Epithelial cell of esophagus (primary cell): ENCODE measurements at regions not wholly inside any gene's neighbourhood (a gene's known extent, or its start where the extent isn't known, plus 50 kb on each side); places are given as distances from the start of the nearest gene placed in this dataset.

Experiments used
- DNase-seq: peaks from one replicate; pipeline ENCODE4 v3.0.0; 2010; ENCODE audit warnings: low read depth
- H3K4me3 ChIP-seq: 2 replicates; pipeline ENCODE4 v1.5.1; 2011; ENCODE audit warnings: mild to moderate bottlenecking, low read length, control low read depth
- TF ChIP-seq, protein P1 (sequence below): IDR thresholded peaks from 2 replicates; pipeline ENCODE4 v1.5.1; 2011; ENCODE audit warnings: low read depth, mild to moderate bottlenecking, low read length, control low read depth, inconsistent platforms; ENCODE audit not compliant: insufficient read depth; ENCODE audit errors: missing control alignments

GRCh38 chr13:40185414-40185813, 481.0 kb downstream of the FOXO1 start:
- TF ChIP-seq, protein P1, sequence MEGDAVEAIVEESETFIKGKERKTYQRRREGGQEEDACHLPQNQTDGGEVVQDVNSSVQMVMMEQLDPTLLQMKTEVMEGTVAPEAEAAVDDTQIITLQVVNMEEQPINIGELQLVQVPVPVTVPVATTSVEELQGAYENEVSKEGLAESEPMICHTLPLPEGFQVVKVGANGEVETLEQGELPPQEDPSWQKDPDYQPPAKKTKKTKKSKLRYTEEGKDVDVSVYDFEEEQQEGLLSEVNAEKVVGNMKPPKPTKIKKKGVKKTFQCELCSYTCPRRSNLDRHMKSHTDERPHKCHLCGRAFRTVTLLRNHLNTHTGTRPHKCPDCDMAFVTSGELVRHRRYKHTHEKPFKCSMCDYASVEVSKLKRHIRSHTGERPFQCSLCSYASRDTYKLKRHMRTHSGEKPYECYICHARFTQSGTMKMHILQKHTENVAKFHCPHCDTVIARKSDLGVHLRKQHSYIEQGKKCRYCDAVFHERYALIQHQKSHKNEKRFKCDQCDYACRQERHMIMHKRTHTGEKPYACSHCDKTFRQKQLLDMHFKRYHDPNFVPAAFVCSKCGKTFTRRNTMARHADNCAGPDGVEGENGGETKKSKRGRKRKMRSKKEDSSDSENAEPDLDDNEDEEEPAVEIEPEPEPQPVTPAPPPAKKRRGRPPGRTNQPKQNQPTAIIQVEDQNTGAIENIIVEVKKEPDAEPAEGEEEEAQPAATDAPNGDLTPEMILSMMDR, result no peak
- no peak overlapping the region for H3K4me3 ChIP-seq

DNA sequence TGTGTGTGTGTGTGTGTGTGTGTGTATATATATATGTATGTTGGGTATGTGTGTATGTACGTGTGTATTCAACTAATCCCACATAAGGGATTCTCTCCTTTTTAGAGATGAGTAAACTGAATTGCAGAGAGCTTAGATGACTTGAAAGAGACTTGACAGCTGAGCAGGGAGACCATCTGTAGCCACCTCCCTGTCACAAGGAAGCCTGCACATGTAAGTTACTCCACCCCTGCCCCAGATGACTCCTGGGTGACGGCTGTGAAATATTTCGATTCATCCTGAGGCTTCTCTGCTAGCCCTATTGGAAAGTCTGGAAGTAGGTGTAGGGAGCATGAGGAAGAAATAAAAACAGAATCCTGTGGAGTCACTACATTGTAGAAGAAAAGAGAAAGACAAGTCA, 480.4 kb downstream of the FOXO1 start:
- no peak overlapping the region for H3K4me3 ChIP-seq
- DNase-seq, result no peak
- TF ChIP-seq, protein P1, result no peak

More at GRCh38 chr13:40185414-40185813, 481.0 kb downstream of the FOXO1 start:
- no peak for DNase-seq

DNA sequence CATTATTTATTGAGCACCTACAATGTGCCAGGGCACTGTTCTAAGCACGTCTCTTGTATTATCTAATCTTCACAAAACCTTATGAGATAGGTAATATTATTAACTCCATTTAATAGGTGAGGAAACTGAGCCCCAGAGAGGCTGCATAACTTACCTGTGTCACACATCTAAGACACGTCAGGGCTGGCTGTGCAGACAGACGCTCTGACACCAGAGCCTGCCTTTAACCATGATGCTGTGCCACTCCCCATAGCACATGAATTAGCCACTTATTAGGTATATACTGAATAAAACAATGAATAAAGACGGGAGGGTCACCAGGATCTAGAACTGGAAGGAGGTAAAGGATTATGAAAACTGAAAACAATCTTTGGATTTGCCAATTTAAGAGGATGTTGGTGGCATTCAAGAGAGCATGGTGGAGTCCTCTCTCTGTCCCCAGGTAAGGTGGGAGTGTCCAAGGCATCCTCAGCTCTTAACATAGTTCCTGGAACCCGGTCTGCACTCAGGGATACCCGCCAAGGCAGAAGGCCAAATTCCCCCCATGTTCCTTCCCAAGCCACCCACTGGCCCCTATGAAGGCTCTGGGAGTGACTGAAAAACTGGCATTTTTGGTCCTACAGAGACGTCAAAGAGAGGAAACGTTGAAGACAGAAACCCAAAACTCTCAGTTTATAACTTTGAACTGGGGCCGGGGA, 479.7 kb downstream of the FOXO1 start:
- TF ChIP-seq, protein P1, result no peak
- no peak for DNase-seq
- H3K4me3 ChIP-seq, result no peak overlapping the region

GRCh38 chr13:40187324-40187795, 479.1 kb downstream of the FOXO1 start:
- no peak for DNase-seq
- TF ChIP-seq, protein P1, result no peak

DNA sequence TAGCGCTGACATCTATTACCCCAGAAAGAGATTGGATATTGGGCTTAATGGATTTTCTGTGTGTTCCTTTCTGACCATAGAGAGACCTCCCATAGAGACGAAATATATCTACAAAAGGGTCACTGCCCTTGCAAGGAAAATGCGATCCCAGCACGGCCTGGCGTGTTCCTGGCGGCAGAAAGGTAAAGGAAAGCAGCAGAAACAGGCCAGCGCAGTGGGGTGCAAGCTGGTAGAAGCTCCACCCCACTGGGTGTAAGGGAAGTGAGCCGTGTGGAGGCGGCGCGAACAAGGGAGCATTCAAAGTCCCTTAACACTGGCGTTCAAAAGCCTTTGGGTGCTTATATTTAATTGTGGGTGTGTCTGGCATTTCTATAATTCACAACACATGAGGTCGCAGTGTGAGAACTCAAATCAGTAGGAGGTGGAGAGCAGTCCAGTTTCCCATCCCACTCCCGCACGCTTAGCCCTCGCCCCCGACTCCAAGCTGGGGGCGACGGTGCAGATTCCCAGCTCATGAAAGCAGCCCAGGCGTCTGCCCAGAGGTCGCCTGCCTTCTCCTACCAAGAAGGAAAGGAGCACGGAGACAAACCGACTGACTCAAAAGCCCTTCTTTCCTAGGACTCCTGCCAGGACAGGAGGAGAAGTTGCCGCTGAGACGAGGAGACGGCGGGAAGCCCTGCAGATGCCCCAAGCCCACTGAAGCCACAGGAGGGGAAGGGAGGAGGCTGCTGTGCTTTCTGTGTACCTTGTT, 478.4 kb downstream of the FOXO1 start:
- TF ChIP-seq, protein P1, result no peak
- DNase-seq, result no peak
- no peak overlapping the region for H3K4me3 ChIP-seq

More at GRCh38 chr13:40187324-40187795, 479.1 kb downstream of the FOXO1 start:
- no peak overlapping the region for H3K4me3 ChIP-seq

DNA sequence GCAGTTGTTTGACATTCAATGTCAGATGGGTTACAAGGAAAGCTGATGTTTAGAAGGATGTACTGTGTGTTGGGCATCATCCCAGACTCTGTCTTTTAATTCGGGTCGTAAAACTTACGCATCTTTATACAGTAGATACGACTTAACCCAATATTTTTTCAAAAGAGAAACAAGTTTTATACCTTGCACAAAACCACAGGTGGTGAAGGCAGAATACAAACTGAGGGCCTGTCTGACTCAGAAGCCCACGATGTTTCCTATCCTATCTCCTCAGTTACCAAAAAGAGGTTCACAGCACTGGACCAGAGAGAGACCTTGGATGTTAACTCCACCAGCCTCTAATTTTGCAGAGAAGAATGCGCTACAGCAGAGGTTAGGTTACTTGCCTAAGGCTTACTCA, 477.0 kb downstream of the FOXO1 start:
- no peak overlapping the region for H3K4me3 ChIP-seq
- DNase-seq, result no peak
- TF ChIP-seq, protein P1, result no peak
